GM20000 (cell line): ENCODE measurements at regions not wholly inside any gene's neighbourhood (a gene's known extent, or its start where the extent isn't known, plus 50 kb on each side); places are given as distances from the start of the nearest gene placed in this dataset.

Source experiments
- DNase-seq: peaks from one replicate; pipeline ENCODE4 v3.0.0; 2012; ENCODE audit warnings: low spot score
- TF ChIP-seq, protein P1 (sequence below): IDR thresholded peaks from 2 replicates; pipeline ENCODE4 v1.5.1; 2012; ENCODE audit warnings: mild to moderate bottlenecking, control low read depth; ENCODE audit errors: extremely low read depth, missing control alignments

DNA sequence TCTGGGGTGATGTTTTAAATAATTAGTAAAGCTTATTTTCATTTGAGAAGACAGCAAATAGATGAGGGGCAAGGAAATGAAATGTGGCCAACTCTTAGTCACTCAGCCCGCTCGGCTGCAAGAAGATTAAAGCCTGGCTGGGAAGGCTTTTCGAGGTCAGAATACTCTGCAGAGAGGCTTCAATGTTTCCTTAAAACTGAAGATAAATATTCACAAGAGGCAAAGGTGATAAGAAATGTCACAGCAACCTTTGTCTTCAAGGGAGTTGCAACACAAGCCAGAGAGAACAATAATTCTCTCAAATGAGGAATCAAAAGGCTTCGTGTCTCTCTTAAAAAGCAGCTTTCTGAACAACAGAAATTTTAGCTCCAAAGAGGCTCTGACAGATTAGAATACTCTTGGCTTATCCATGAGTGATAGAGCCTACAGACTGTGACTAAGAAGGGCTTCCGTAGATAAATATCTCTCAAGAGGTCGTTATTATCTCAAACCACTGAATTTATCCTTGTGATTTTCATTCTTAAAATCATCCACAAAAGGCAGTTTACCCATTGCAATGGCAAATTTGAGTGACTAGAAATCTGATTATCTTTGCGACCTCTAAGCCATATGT is 92.5 kb downstream of the KLF6 start:
- DNase-seq, result no peak
- TF ChIP-seq, protein P1, sequence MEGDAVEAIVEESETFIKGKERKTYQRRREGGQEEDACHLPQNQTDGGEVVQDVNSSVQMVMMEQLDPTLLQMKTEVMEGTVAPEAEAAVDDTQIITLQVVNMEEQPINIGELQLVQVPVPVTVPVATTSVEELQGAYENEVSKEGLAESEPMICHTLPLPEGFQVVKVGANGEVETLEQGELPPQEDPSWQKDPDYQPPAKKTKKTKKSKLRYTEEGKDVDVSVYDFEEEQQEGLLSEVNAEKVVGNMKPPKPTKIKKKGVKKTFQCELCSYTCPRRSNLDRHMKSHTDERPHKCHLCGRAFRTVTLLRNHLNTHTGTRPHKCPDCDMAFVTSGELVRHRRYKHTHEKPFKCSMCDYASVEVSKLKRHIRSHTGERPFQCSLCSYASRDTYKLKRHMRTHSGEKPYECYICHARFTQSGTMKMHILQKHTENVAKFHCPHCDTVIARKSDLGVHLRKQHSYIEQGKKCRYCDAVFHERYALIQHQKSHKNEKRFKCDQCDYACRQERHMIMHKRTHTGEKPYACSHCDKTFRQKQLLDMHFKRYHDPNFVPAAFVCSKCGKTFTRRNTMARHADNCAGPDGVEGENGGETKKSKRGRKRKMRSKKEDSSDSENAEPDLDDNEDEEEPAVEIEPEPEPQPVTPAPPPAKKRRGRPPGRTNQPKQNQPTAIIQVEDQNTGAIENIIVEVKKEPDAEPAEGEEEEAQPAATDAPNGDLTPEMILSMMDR, result no peak

GRCh38 chr10:3691482-3691881 is 93.5 kb downstream of the KLF6 start:
- TF ChIP-seq, protein P1, result no peak
- no peak for DNase-seq

- DNase-seq, result no peak
- TF ChIP-seq, protein P1, result no peak
Measured at GRCh38 chr10:3689871-3690510, 95.0 kb downstream of the KLF6 start.

- DNase-seq, result no peak
- TF ChIP-seq, protein P1, result no peak
Measured at GRCh38 chr10:3687510-3688081, 97.4 kb downstream of the KLF6 start.

DNA sequence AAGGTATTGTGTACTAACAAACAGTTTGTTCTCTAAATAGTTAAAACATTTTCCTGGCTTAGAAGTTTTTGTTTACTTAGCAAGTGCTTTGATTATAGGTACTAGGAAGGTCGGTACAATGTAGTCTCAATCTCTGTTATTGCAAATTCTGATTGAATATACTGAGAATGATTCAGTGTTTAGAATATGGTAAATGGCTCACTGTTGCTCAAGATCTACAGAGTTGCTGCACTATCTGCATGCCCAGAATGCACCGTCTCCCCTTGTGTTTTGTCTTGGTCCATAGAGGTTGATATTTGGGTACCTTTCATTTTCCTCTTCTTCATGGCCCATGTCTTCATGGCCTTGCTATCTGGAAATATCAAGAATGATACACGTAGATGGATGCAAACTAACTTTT is 99.6 kb downstream of the KLF6 start:
- TF ChIP-seq, protein P1, result no peak
- no peak for DNase-seq

DNA sequence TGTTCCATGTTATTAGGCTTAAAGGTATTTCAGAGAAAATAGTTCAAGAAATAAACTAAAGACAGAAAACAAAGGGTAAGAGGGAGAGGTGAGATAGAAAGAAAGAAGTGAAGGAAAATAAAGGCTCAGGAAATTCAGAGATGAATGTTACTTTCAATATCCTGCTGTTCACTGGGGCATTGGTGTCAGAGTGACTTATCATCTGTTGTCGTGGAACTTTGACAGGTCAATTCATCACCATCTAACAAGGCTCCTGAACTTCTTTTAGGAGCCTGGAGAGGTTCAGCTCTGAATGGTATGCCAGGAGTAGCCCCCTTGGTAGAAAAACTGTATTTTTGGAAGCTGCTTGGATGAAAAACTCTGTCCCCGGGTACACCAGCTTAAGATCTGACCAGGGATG is 100.1 kb downstream of the KLF6 start:
- TF ChIP-seq, protein P1, result no peak
- no peak for DNase-seq

DNA sequence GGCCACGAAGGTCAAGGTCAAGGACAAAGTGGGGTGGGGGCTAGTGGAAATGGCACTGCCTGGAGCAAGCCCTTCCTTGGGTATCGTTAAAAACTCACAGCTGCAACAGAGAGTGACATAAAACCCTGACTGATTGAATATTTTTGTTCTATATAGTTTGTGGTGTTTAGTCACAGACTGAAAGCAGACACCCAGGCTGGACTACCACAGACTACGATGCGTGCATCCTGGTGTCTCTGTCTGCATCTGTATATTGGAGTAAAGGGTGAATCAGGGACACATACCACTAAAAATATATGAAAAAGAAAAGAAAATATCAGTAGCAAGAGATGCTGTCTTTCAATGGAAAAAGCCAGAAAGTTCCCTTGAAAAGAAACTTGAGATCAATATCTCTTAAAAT is 101.4 kb downstream of the KLF6 start:
- no peak for DNase-seq
- TF ChIP-seq, protein P1, result no peak
